ENCODE measurements at regions not wholly inside any gene's neighbourhood (a gene's known extent, or its start where the extent isn't known, plus 50 kb on each side); places are given as distances from the start of the nearest gene placed in this dataset.
"Not testable (repeated sequence)": the region's sequence is repeated elsewhere in the genome, so short reads cannot be mapped to it uniquely, and the experiment has no call there.

DNA sequence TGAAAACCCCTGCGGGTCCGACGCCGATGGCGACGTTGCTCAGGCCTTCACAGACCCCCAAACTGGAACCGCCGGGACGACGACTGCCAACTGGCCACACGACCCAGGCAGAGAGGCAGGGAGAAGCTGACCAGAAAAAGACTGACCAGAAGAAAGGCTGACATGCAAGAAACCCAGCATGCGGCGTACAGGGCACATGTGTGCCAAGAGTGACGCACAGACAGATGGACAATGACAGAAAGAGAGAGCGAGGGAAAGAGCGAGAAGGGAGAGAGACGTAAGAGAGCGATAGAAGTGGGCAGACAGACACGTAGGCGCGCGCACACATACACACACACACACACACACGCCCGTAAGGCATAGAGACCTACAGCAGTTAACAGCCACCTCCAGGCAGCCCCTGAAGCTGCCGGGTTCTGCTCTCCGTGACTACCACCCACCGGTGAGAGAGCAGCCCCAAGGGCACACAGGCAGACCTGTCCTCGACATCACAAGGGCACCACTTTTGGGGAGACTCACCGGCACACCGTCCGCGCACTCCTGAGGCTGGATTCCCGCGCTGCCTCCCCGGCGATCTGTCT is 67.2 kb upstream of the ZNF527 start:
- Histone ChIP-seq H3K27ac (ENCODE audit: low read length) (no peak overlapping the region), H3K4me3 (ENCODE audit: low read depth in 1 of 2, low read length in 2 of 2) (peak overlapping the region; percentile 37 to 59)

DNA sequence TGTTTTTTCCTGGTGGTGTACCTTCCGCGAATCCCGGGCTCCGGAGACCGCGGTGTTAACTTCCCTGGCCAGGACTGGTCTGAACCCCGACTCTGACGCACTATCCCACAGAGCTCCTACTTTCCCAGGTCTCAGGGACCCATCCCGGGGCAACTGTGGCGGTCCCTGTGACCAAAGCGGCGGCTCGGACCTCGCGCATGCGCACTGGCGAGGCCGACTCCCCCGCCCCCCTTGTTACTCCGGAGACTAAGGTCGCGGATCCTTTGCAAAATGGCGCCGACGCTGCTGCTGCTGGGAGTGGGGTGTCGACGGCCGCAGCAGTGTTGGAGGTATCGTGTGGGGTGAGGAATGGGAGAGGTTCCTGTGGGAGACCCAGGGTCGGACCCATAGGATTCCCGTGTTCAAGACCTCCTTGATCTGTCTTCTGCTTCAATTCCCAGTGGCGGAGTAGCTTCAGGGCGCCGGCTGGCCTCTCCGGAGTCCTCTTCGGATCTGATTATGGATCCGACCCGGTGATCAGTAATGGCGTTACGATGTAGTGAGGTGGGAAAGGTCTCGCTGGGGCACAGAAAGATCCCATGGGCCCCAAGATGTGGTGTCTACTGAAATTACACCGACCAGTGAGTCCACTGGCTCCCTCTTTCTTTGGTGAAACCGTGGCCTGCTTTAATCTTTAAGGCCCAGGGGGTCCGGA is 66.6 kb upstream of the ZNF527 start:
- H3K27ac ChIP-seq (ENCODE audit: low read length) = no peak overlapping the region
- H3K27me3 ChIP-seq (ENCODE audit: low read depth, low read length) = no peaks in the 10 kb centered on the region
- H3K9me3 ChIP-seq (ENCODE audit: control insufficient read depth in 1 of 2, low read length in 2 of 2) = peaks cover 0 to 29% of the 10 kb centered on the region in 2 donors
- H3K4me1 ChIP-seq (ENCODE audit: control insufficient read depth in 1 of 2, insufficient read depth in 2 of 2, low read length in 2 of 2) = no peaks in the 10 kb centered on the region
- H3K36me3 ChIP-seq (ENCODE audit: control insufficient read depth in 1 of 2, insufficient read depth in 2 of 2, low read length in 2 of 2) = no peaks in the 10 kb centered on the region
- peak overlapping the region; percentile 37 to 59 for H3K4me3 ChIP-seq (ENCODE audit: low read depth in 1 of 2, low read length in 2 of 2)

More for the DNA sequence above, 67.2 kb upstream of the ZNF527 start:
- no peaks in the 10 kb centered on the region for H3K4me1 ChIP-seq (ENCODE audit: control insufficient read depth in 1 of 2, insufficient read depth in 2 of 2, low read length in 2 of 2)
- H3K9me3 ChIP-seq (ENCODE audit: control insufficient read depth in 1 of 2, low read length in 2 of 2) = peaks cover 0 to 29% of the 10 kb centered on the region in 2 donors
- no peaks in the 10 kb centered on the region for H3K36me3 ChIP-seq (ENCODE audit: control insufficient read depth in 1 of 2, insufficient read depth in 2 of 2, low read length in 2 of 2)
- H3K27me3 ChIP-seq (ENCODE audit: low read depth, low read length) = no peaks in the 10 kb centered on the region

DNA sequence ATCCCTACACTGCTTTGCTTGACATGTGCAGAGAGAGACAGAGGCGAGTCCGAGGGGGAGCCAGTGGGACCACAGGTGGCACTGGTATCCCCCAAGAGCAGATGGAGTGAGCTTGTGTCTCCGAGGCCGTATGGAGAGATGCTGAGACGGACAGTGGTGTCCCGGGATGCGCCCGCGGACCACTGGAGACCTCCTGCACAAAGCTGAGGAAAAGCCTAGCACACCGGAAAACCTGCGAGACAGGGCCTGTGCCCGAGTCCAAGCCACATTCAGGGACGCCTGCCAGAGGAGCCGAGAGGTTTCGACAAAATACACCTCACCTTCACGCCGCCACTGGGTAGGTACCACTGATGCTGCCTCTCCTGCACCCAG is 66.0 kb upstream of the ZNF527 start:
- Histone ChIP-seq H3K9me3 (ENCODE audit: control insufficient read depth in 1 of 2, low read length in 2 of 2) (peaks cover 0 to 29% of the 10 kb centered on the region in 2 donors), H3K36me3 (ENCODE audit: control insufficient read depth in 1 of 2, insufficient read depth in 2 of 2, low read length in 2 of 2) (no peaks in the 10 kb centered on the region), H3K27me3 (ENCODE audit: low read depth, low read length) (no peaks in the 10 kb centered on the region), H3K27ac (ENCODE audit: low read length) (no peak overlapping the region), H3K4me1 (ENCODE audit: control insufficient read depth in 1 of 2, insufficient read depth in 2 of 2, low read length in 2 of 2) (no peaks in the 10 kb centered on the region), H3K4me3 (ENCODE audit: low read depth in 1 of 2, low read length in 2 of 2) (peak overlapping the region in 1 of 2 donors; percentile 59)

DNA sequence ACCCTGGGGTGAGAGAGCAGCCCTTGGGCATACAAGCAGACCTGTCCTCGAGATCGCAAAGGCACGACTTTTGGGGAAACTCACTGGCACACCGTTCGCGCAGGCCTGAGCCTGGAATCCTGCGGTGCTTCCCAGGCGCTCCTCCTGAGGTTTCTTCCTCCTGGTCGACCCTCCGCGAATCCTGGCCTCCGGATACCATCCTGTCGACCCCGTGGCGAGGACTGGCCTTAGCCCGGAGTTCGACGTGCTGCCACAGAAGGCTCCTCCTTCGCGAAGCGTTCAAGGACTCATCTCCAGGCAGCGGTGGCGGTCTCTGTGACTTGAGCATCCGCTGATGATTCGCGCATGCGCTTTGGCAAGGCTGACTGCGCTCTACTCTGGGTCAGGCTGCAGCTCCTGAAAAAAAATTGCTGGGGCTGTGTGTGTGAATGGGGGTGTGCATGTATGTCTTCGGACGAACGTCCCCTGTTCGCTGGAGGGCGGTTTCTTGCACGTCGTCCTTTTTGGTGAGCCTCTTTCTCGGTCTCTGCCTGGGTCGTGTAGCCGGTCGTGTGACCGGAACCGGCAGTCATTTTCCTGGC is 64.4 kb upstream of the ZNF527 start:
- H3K4me1 ChIP-seq (ENCODE audit: control insufficient read depth in 1 of 2, insufficient read depth in 2 of 2, low read length in 2 of 2) = no peaks in the 10 kb centered on the region
- H3K27me3 ChIP-seq (ENCODE audit: low read depth, low read length) = no peaks in the 10 kb centered on the region
- H3K9me3 ChIP-seq (ENCODE audit: control insufficient read depth in 1 of 2, low read length in 2 of 2) = peaks cover 0 to 29% of the 10 kb centered on the region in 2 donors
- H3K36me3 ChIP-seq (ENCODE audit: control insufficient read depth in 1 of 2, insufficient read depth in 2 of 2, low read length in 2 of 2) = no peaks in the 10 kb centered on the region
- H3K4me3 ChIP-seq (ENCODE audit: low read depth in 1 of 2, low read length in 2 of 2) = no peak overlapping the region
- H3K27ac ChIP-seq (ENCODE audit: low read length) = no peak overlapping the region

DNA sequence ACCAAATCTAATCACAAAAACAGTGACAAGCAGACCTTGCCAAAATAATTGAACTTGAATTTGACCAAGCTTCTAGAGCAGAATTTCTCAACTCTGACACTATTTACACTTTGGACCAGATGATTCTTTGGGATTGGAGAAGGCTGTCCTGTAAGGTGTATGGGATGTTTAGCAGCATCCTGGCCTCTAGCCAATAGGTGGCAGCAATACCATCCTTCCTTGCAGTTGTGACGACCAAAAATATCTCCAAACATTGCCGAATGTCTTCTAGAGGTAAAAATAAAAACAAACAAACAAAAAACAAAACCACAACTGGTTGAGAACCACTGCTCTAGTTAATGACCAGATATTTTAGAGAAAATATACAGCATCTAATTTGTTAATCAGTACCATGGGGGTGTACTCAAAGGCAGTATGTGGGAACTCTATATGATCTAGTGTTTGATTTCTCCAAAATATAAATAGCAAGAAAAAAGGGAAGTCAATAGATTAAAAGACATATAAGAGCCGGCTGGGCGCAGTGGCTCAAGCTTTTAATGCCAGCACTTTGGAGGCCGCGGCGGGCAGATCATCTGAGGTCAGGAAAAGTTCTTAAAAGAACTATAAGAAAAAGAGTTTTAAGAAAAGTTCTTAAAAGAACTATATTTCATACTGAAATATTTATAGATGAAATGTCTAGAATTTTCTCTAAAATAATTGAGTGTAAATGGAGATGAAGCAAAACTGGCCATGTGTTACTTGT is 60.9 kb upstream of the ZNF527 start:
- Histone ChIP-seq H3K27me3 (ENCODE audit: low read depth, low read length) (no peaks in the 10 kb centered on the region), H3K4me1 (ENCODE audit: control insufficient read depth in 1 of 2, insufficient read depth in 2 of 2, low read length in 2 of 2) (peaks cover 0 to 5% of the 10 kb centered on the region in 2 donors), H3K27ac (ENCODE audit: low read length) (no peak overlapping the region), H3K9me3 (ENCODE audit: control insufficient read depth in 1 of 2, low read length in 2 of 2) (peaks cover 0 to 16% of the 10 kb centered on the region in 2 donors), H3K36me3 (ENCODE audit: control insufficient read depth in 1 of 2, insufficient read depth in 2 of 2, low read length in 2 of 2) (no peaks in the 10 kb centered on the region), H3K4me3 (ENCODE audit: low read depth in 1 of 2, low read length in 2 of 2) (no peak overlapping the region)

DNA sequence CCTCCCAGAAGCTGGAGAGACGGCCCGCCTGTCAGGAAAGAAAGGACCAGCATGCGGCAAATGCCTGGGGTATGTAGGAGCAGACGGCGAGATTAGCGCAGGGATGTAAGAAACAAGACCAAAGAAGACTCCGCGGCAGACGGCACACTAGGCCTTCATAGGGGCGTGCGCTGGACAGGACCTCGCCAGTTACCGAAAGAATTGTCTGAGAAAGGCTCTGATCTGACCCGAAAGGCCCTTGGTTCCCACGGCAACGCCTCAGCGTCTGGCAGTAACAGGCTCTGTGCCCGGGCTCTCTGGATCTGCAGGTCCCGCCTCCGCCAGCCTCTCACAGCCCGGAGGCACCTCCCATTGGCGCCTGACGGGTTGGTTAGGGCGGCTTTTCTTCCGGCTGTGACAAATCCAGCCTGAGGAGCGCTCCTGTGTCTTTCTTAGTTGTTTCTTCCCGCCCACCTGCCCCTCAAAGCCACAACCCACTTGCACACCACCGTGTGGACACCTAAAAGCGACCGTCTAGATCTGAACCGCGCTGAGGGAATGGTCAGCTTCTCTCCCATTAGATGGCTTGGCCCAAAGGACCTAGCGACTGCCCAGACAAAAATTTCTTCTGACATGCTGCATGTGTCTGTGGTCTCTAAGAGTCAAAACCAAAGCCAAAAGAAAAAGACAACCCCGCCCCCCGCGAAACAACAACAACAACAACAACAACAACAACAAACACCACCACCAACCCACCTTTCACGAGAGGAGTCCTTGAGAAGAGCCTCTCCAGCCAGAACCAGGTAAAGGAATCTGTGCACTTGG is 58.2 kb upstream of the ZNF527 start:
- not testable (repeated sequence) for H3K36me3 ChIP-seq (ENCODE audit: control insufficient read depth in 1 of 2, insufficient read depth in 2 of 2, low read length in 2 of 2); H3K9me3 ChIP-seq (ENCODE audit: control insufficient read depth in 1 of 2, low read length in 2 of 2); H3K4me1 ChIP-seq (ENCODE audit: control insufficient read depth in 1 of 2, insufficient read depth in 2 of 2, low read length in 2 of 2); H3K27me3 ChIP-seq (ENCODE audit: low read depth, low read length); H3K27ac ChIP-seq (ENCODE audit: low read length)
- H3K4me3 ChIP-seq (ENCODE audit: low read depth in 1 of 2, low read length in 2 of 2) = peak overlapping the region; percentile 37 to 51

DNA sequence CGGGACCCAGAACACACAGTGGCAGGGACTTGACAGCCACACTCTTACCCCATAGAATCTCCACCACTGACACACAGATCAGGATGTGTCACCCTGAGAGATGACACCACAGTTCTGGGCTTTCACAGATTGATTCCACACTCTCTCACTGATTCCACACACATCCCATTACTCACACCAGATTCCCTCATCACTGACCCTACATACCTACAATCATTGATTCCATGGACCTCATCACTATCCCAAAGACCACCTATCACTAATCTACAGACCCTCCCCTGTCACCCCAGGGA is 57.6 kb upstream of the ZNF527 start:
- peaks cover 0 to 5% of the 10 kb centered on the region in 2 donors for H3K9me3 ChIP-seq (ENCODE audit: control insufficient read depth in 1 of 2, low read length in 2 of 2)
- H3K27ac ChIP-seq (ENCODE audit: low read length) = no peak overlapping the region
- no peaks in the 10 kb centered on the region for H3K36me3 ChIP-seq (ENCODE audit: control insufficient read depth in 1 of 2, insufficient read depth in 2 of 2, low read length in 2 of 2)
- H3K4me3 ChIP-seq (ENCODE audit: low read depth in 1 of 2, low read length in 2 of 2) = peak overlapping the region in 1 of 2 donors; percentile 37
- H3K4me1 ChIP-seq (ENCODE audit: control insufficient read depth in 1 of 2, insufficient read depth in 2 of 2, low read length in 2 of 2) = peaks cover 0 to 8% of the 10 kb centered on the region in 2 donors
- no peaks in the 10 kb centered on the region for H3K27me3 ChIP-seq (ENCODE audit: low read depth, low read length)

DNA sequence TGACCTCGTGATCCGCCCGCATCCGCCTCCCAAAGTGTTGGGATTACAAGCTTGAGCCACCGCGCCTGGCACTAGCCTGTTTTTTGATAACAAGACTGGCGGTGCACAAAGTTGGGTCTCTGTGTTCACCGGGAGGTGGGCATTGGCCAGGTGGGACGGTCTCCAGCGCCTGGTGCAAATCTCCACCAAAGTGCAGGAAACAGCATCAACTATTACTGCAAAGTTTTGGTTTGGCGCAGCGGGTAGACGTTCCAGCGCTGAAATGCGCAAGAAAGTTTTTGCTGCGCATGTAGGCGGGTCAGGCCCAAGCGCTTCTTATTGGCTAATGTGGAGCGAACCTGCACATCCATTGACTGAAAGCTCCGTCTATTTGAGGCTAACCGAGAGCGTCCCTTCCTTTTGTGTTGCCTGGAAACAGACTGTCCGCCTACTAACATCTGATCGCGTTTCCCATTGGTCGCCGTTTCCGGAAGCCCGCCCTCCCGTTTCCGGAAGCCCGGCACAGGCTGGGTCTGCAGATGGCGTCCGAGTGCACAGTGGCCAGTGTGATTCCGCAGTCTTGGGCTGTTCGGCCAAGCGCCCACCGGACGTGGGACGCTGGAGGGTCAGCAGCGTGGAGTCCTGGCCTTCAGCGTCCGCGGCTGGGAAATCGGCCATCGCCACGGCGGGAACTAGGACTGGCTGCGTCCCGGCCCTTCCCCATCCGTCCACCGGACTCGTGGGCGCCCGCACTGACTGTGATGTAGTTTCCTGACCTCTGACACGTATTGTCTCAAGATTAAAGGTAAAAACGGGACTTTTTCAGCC is 53.3 kb upstream of the ZNF527 start:
- peak overlapping the region; percentile 86 to 91 for H3K4me3 ChIP-seq (ENCODE audit: low read depth in 1 of 2, low read length in 2 of 2)
- H3K36me3 ChIP-seq (ENCODE audit: control insufficient read depth in 1 of 2, insufficient read depth in 2 of 2, low read length in 2 of 2) = no peaks in the 10 kb centered on the region
- peaks cover 0 to 5% of the 10 kb centered on the region in 2 donors for H3K9me3 ChIP-seq (ENCODE audit: control insufficient read depth in 1 of 2, low read length in 2 of 2)
- no peaks in the 10 kb centered on the region for H3K27me3 ChIP-seq (ENCODE audit: low read depth, low read length)
- H3K27ac ChIP-seq (ENCODE audit: low read length) = peak overlapping the region; percentile 73
- peaks cover 0 to 11% of the 10 kb centered on the region in 2 donors for H3K4me1 ChIP-seq (ENCODE audit: control insufficient read depth in 1 of 2, insufficient read depth in 2 of 2, low read length in 2 of 2)

DNA sequence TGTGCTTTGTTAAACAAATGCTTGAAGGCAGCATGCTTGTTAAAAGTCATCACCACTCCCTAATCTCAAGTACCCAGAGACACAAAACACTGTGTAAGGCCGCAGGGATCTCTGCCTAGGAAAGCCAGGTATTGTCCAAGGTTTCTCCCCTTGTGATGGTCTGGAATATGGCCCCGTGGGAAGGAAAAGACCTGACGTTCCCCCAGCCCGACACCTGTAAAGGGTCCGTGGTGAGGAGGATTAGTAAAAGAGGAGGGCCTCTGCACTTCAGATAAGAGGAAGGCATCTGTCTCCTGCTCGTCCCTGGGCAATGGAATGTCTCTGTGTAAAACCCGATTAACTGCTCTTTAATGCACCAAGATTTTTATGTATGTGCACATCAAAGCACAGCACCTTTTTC is 49.9 kb upstream of the ZNF527 start:
- H3K27me3 ChIP-seq (ENCODE audit: low read depth, low read length); H3K9me3 ChIP-seq (ENCODE audit: control insufficient read depth in 1 of 2, low read length in 2 of 2); H3K4me3 ChIP-seq (ENCODE audit: low read depth in 1 of 2, low read length in 2 of 2); H3K27ac ChIP-seq (ENCODE audit: low read length): not testable (repeated sequence)
- H3K4me1 ChIP-seq (ENCODE audit: control insufficient read depth in 1 of 2, insufficient read depth in 2 of 2, low read length in 2 of 2) = peaks cover 0 to 11% of the 10 kb centered on the region in 2 donors
- peaks cover 0 to 21% of the 10 kb centered on the region in 2 donors for H3K36me3 ChIP-seq (ENCODE audit: control insufficient read depth in 1 of 2, insufficient read depth in 2 of 2, low read length in 2 of 2)

Measured in muscle layer of duodenum (tissue), 2 donors.